WTC11 (cell line): ENCODE measurements at regions not wholly inside any gene's neighbourhood (a gene's known extent, or its start where the extent isn't known, plus 50 kb on each side); places are given as distances from the start of the nearest gene placed in this dataset.

Source experiments
- CTCF ChIP-seq: fragments of 200-600 bp; IDR thresholded peaks from 2 replicates; pipeline ENCODE4 v1.8.0; 2022; ENCODE audit warnings: antibody characterized with exemption
- IRF2 ChIP-seq: sonication (generic); formaldehyde crosslinking; IDR thresholded peaks from 2 replicates; pipeline ENCODE4 v1.8.0; 2022; ENCODE audit warnings: low read depth, missing genetic modification reagents, borderline replicate concordance
- NR3C1 ChIP-seq: sonication (generic); formaldehyde crosslinking; conservative IDR thresholded peaks from 2 replicates; pipeline ENCODE4 v1.8.1; 2023; ENCODE audit warnings: low read depth, mild to moderate bottlenecking, missing genetic modification reagents

- TF ChIP-seq CTCF (no peak), NR3C1 (no peak), IRF2 (no peak)
Measured at GRCh38 chr5:90020575-90021538, 388.7 kb downstream of the CETN3 start.
